GM19025 (cell line): ENCODE measurements at regions not wholly inside any gene's neighbourhood (a gene's known extent, or its start where the extent isn't known, plus 50 kb on each side); places are given as distances from the start of the nearest gene placed in this dataset.

Source experiments
- ATAC-seq: cut with Tn5 transposase; IDR thresholded peaks from one replicate; pipeline ENCODE4 v1.9.1; 2021; ENCODE audit warnings: mild to moderate bottlenecking, low read depth, moderate library complexity; ENCODE audit not compliant: unreplicated experiment

DNA sequence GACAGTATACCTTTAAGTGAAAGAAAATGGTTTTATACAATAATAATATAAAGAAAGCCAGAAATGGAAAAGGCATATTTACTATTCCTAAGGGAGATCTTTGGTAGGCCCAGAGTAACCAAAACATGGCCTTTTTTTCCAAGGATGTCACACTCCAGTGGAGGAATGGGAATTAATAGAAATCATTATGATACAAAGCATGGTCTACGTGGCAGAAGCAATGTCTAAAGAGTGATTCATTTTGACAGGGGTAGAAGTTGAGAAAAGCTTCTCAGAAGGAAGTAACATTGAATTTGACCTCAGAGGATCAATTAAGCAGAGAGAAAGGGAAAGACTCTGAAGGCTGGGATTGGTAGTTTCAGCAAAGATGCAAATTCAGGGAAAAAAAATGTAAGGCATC, 208.6 kb downstream of the BTG1 start:
- ATAC-seq, result no peak

- no peak for ATAC-seq
Measured at GRCh38 chr12:91935296-91935695, 210.3 kb downstream of the BTG1 start.

GRCh38 chr12:91931111-91931510, 214.5 kb downstream of the BTG1 start:
- no peak for ATAC-seq

GRCh38 chr12:91928501-91928900, 217.1 kb downstream of the BTG1 start:
- no peak for ATAC-seq

GRCh38 chr12:91926848-91927247, 218.8 kb downstream of the BTG1 start:
- ATAC-seq, result no peak

- no peak for ATAC-seq
Measured at GRCh38 chr12:91924827-91925226, 220.8 kb downstream of the BTG1 start.

- ATAC-seq, result no peak
Measured at GRCh38 chr12:91923864-91924263, 221.8 kb downstream of the BTG1 start.

GRCh38 chr12:91922674-91923073, 223.0 kb downstream of the BTG1 start:
- ATAC-seq, result no peak

DNA sequence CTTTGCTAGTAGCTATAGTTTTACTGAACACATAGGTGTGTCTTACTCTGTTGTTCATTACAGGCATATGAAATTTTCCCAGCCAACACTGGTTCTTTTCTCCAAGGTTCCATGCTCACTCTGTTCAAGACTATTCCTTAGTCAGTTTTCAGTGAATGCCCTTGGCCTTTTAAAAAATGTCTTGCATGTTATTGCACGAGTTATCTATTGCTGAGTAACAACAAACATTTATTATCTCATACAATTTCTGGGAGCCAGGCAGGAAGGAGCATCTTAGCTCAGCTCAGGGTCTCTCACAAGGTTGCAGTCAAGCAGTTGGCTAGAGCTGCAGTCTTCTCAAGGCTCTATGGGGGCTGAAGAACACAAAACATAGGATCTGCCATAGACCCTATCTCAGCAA, 223.5 kb downstream of the BTG1 start:
- no peak for ATAC-seq

DNA sequence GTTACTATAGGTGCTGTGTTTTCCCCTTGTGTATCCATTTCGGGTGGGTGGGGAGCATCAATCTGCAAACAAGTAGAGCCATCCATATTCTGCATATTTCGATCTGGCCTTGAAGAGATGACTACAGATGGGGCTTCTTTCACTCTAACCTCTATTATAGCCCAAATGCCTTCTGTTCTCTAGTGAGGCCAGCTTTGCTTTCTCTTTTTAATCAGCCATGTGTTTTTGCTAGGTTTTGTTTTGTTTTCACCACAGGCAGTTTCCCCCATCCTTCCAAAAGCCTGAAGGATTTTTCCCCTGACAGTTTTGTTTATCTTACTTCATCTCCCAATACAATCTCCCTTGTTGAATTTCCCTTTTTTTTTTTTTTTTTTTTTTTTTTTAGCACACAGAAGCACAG, 224.1 kb downstream of the BTG1 start:
- ATAC-seq, result no peak

GRCh38 chr12:91920741-91921140, 224.9 kb downstream of the BTG1 start:
- no peak for ATAC-seq

GRCh38 chr12:91920276-91920675, 225.4 kb downstream of the BTG1 start:
- no peak for ATAC-seq

DNA sequence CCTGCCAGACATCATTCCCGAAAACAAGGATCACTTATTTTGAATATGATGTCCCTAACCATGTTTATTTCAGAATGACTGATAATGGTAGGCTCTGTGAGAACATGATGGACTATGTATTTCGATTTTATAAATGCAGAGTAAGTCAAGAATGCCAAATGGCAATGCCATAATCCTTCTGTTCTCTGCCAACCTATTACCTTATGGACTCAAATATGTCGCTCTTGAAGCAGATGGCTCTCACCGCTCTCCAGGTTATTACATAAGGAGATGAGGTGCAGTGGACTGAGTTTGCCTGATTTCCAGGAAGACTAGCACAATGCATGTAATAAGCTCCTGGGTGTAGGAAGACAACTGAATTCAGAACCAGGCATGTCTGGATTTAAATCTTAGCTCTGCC, 227.2 kb downstream of the BTG1 start:
- no peak for ATAC-seq

DNA sequence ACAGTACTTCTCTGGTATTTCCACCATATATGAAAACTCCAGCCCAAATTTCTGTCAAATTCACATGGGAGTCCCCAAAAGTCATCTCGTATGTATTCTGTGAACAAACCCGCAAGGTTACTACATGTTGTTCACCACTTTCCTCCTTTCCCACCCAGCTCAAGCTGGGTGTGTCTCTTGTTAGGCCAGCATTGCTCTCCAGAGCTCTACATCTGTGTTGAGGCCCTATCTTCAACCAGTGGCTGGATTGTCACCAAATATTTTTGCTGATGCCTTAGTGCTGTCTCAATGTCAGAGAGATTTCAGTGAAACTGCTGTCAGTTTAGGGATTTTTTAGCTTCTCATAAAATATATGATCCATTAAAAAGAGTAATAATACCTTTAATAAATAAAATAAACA, 230.9 kb downstream of the BTG1 start:
- no peak for ATAC-seq

DNA sequence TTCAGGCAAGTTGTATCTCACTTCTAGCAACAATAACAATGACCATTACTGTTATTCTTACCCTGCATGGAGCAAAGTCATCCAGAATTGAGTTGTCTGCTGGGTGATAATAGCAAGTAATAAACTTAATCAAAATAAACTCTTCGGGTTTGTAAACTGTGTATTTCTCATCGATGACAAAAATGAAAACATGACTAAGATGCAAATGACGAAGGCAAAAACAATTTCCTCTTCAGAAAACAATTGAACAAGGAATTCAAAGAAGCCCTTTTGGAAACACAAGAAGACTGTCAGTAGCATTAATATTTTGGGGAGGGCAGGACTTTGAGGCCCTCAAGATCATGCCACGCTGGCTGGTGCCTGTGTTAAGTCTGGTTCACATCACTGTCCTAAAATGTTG, 232.0 kb downstream of the BTG1 start:
- no peak for ATAC-seq

- no peak for ATAC-seq
Measured at GRCh38 chr12:91913124-91913523, 232.5 kb downstream of the BTG1 start.

GRCh38 chr12:91912178-91912577, 233.5 kb downstream of the BTG1 start:
- ATAC-seq, result no peak

DNA sequence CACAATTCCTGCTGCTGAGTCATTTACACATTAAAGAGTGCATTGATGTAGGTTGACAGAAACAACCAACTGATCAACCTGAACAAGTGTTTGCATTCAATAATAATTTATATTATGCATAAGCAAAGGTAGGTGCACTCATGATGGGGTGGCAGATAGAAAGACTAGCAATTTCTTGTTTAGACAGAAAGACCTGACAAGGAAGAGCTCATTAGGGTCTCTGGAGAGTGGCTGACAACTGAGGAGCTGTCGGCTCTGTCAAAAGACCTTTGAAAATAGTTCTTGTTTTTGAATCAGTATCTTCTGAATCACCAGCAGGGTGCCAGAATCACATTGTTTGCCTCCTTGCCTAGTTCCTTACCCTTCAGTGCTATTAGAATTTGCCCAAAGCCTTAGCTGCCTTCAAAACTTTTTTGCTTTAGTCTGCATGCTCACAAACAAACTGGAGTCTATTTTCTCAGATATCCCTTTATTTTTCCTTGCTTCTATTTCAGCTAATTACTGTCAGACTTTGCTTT, 234.7 kb downstream of the BTG1 start:
- no peak for ATAC-seq

GRCh38 chr12:91902860-91903683, 242.6 kb downstream of the BTG1 start:
- no peak for ATAC-seq

DNA sequence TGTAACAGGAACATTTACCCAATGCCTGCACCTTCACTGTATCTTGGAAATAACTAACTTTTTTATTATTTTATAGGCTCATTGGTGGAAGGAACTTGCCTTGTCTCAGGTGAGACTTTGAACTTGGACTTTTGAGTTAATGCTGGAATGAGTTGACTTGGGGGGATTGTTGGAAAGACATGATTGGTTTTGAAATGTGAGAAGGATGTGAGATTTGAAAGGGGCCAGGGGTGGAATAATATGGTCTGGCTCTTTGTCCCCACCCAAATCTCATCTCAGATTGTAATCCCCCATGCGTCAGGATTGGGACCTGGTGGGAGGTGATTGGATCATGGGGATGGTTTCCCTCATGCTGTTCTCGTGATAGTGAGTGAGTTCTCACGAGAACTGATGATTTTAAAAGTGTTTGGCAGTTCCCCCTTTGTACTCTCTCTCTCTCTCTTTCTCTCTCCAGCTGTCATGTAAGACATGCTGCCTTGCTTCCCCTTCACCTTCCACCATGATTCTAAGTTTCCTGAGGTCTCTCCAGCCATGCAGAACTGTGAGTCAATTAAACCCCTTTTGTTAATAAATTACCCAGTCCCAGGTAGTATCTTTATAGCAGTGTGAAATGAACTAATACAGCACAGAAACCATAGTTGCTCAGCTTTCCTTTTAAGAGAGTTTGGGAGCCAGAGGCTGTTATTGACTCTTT, 244.1 kb downstream of the BTG1 start:
- no peak for ATAC-seq

DNA sequence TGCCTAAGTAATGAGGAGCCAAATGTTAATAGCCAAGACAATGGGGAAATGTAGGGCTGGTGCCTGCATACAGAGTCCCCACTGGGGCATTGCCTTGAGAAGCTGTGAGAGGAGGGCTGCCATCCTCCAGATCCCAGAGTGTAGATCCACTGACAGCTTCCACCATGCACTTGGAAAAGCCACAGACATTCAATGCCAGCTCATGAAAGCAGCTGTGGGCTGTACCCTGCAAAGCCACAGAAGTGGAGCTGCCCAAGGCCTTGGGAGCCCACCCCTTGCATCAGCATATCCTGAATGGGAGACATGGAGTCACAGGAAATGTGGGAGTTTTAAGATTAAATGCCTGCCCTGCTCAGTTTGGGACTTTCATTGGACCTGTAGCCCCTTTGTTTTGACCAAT, 244.7 kb downstream of the BTG1 start:
- no peak for ATAC-seq

DNA sequence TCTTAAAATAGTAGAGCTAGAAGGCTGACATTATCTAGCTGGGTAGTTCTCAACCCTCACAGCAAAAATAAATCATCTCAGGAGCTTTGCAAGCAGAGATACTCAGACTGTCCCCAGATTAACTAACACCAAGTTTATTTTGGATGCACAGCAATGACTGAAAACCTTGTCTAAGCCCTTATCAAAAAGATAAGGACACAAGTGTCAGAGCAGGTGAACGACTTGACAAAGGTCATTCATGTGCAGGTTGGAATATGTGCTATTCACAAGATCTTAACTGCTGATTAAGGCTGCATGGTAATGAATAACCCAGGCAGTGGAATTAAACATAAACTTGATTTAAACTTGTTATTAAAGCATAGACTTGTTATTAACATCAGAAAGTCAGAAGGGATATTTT, 246.6 kb downstream of the BTG1 start:
- ATAC-seq, result no peak
